ENCODE measurements at regions not wholly inside any gene's neighbourhood (a gene's known extent, or its start where the extent isn't known, plus 50 kb on each side); places are given as distances from the start of the nearest gene placed in this dataset.

DNA sequence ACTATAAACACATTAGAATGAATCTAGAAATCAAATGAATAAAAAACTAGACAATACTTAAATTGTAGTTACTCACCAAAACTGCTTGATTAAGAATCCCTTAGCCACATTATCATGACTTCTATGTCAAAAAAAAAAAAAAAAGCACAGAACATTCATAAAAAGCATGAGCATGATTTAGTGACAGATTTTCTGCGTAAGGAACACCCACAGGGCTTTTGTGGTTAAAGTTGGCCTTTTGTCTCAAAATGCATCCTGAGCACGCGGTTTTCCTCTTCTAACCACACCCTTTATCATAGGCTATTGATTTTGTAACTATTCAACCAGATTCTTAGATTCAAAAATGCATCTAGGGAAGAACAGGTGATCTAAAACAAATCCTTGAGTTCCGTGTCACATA, 334.0 kb upstream of the NR2F2 start:
- Histone ChIP-seq H3K79me1 (ENCODE audit: low read depth, low read length) (no peaks in the 10 kb centered on the region), H3K9ac (replicated peaks in 1 of 4; ENCODE audit: extremely low read depth in 1 of 4, low read depth in 3 of 4, low read length in 3 of 4) (no peak overlapping the region), H2BK20ac (ENCODE audit: low read length) (no peak overlapping the region), H2BK120ac (replicated peaks; ENCODE audit: low read depth, low read length) (no peak overlapping the region), H3K4me3 (ENCODE audit: extremely low read depth in 1 of 4, insufficient read depth in 2 of 4, low read depth in 3 of 4, low read length in 4 of 4) (no peak overlapping the region), H3K23me2 (ENCODE audit: low read depth, low read length) (no peaks in the 10 kb centered on the region), H3K4me2 (ENCODE audit: insufficient read depth in 1 of 2, low read depth in 2 of 2, low read length in 2 of 2) (no peak overlapping the region), H2BK15ac (ENCODE audit: low read length) (no peak overlapping the region), H3K4me1 (replicated peaks in 1 of 4; ENCODE audit: control insufficient read depth in 3 of 4, insufficient read depth in 4 of 4, low read length in 3 of 4) (no peaks in the 10 kb centered on the region; a peak in 1 of 7 replicates), H2BK5ac (ENCODE audit: low read depth, low read length) (no peak overlapping the region), H4K5ac (ENCODE audit: insufficient read length, low read depth, low read length) (no peak overlapping the region), H3K18ac (ENCODE audit: extremely low read depth, low read length) (no peak overlapping the region), H3K9me3 (ENCODE audit: insufficient read depth in 2 of 2, low read depth in 1 of 2, low read length in 1 of 2) (no peaks in the 10 kb centered on the region), H3K14ac (ENCODE audit: insufficient read length) (no peak overlapping the region), H4K91ac (replicated peaks; ENCODE audit: insufficient read length, low read length) (no peak overlapping the region), H3K23ac (ENCODE audit: insufficient read length) (no peak overlapping the region), H3K27ac (ENCODE audit: low read depth, low read length) (no peak overlapping the region), H3K36me3 (ENCODE audit: control insufficient read depth in 2 of 4, insufficient read depth in 4 of 4, low read length in 3 of 4) (no peaks in the 10 kb centered on the region), H3K79me2 (ENCODE audit: control insufficient read depth in 1 of 2, insufficient read depth in 2 of 2, low read length in 2 of 2) (no peaks in the 10 kb centered on the region), H2AK5ac (ENCODE audit: low read depth, low read length) (no peak overlapping the region), H4K20me1 (replicated peaks in 1 of 2; ENCODE audit: control insufficient read depth in 1 of 2, insufficient read depth in 2 of 2, low read length in 2 of 2) (no peaks in the 10 kb centered on the region), H3K4ac (replicated peaks; ENCODE audit: insufficient read length, low read depth, low read length) (no peak overlapping the region), H2AFZ (ENCODE audit: low read length) (no peak overlapping the region), H3K27me3 (replicated peaks in 1 of 4; ENCODE audit: control insufficient read depth in 3 of 4, extremely low read depth in 1 of 4, insufficient read depth in 3 of 4, low read length in 3 of 4) (no peaks in the 10 kb centered on the region), H3K56ac (replicated peaks; ENCODE audit: insufficient read length, low read depth, low read length) (no peak overlapping the region), H4K8ac (ENCODE audit: extremely low read depth, insufficient read depth, low read length) (no peak overlapping the region), H2BK12ac (ENCODE audit: low read depth, low read length) (no peak overlapping the region)
- CTCF ChIA-PET (ENCODE audit: partially characterized antibody) = no interaction called here
- DNase-seq (ENCODE audit: low read depth in 1 of 2, low spot score in 2 of 2) (no peak), FAIRE-seq (no peak)
- 92% methylated on average over 4 of the region's 4 CpGs; no CpG with 5 or more reads in 1 of the 2 experiments for WGBS, 2 experiments (ENCODE audit: extremely low coverage in 1 of 2, insufficient coverage in 1 of 2, insufficient read length in 1 of 2, insufficient replicate concordance in 2 of 2, low coverage in 1 of 2, low lambda C conversion rate in 2 of 2, missing lambda C conversion rate in 1 of 2)
- TF ChIP-seq SAP30 (IDR thresholded peaks at IDR 0.05; ENCODE audit: insufficient read depth, insufficient replicate concordance, low read length) (no peak), SIX5 (IDR thresholded peaks at IDR 0.05; ENCODE audit: low read depth, low read length) (no peak), JUND (IDR thresholded peaks at IDR 0.05; ENCODE audit: low read length) (no peak), SP2 (IDR thresholded peaks at IDR 0.05; ENCODE audit: low read length) (no peak), NANOG (IDR thresholded peaks at IDR 0.05; ENCODE audit: insufficient read depth, low read depth, low read length, poor library complexity, severe bottlenecking) (no peak), GTF2F1 (IDR thresholded peaks at IDR 0.05; ENCODE audit: borderline replicate concordance, low read depth, low read length) (no peak), HDAC6 (IDR thresholded peaks at IDR 0.05; ENCODE audit: low read depth, low read length) (no peak), TEAD4 (IDR thresholded peaks at IDR 0.05; ENCODE audit: low read depth, low read length) (no peak), SIRT6 (IDR thresholded peaks at IDR 0.05; ENCODE audit: low read length) (no peak), RFX5 (IDR thresholded peaks at IDR 0.05; ENCODE audit: borderline replicate concordance, low read depth, low read length) (no peak), PHF8 (conservative IDR thresholded peaks at IDR 0.05; ENCODE audit: low read depth, low read length) (no peak), BACH1 (IDR thresholded peaks at IDR 0.05; ENCODE audit: low read length) (no peak)
- TF ChIP-seq, protein P1, sequence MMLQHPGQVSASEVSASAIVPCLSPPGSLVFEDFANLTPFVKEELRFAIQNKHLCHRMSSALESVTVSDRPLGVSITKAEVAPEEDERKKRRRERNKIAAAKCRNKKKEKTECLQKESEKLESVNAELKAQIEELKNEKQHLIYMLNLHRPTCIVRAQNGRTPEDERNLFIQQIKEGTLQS (IDR thresholded peaks at IDR 0.05; ENCODE audit: insufficient read depth, low read depth, low read length) = no peak
- POLR2A ChIA-PET (ENCODE audit: partially characterized antibody) = no interaction called here

All from H1 (cell line).